MCF 10A (cell line): ENCODE measurements at regions not wholly inside any gene's neighbourhood (a gene's known extent, or its start where the extent isn't known, plus 50 kb on each side); places are given as distances from the start of the nearest gene placed in this dataset.

ENCODE experiments used
- BruUV-seq: library from RNA; stranded (reverse); fragments of 400-500 nt; replicated peaks from 2 replicates; lab custom pipeline; 2021; lab: Mats Ljungman, UMichigan
- CTCF ChIA-PET: fragments of 300-600 bp; sonication (Branson Sonifier 250); formaldehyde crosslinking; extraction: SDS; loops from one replicate; lab custom pipeline; 2021; ENCODE audit warnings: antibody characterized with exemption, inconsistent platforms; lab: Yijun Ruan, JAX
- POLR2A ChIA-PET: fragments of 300-600, 350-650 bp; sonication (Branson Sonifier 250); formaldehyde crosslinking; extraction: SDS; loops from one replicate; lab custom pipeline; 2020; ENCODE audit warnings: antibody characterized with exemption, inconsistent platforms; lab: Yijun Ruan, JAX
- DNase-seq: peaks from one replicate; pipeline ENCODE4 v3.0.0-alpha.2; 2018; ENCODE audit not compliant: unreplicated experiment
- H3K27ac Mint-ChIP-seq: one replicate; pipeline ENCODE4 v1.8.0; 2022; ENCODE audit warnings: mild to moderate bottlenecking, low read depth, mixed read lengths; ENCODE audit not compliant: unreplicated experiment
- H3K27me3 Mint-ChIP-seq: one replicate; pipeline ENCODE4 v1.8.0; 2022; ENCODE audit warnings: mixed read lengths; ENCODE audit not compliant: insufficient read depth, unreplicated experiment
- H3K36me3 Mint-ChIP-seq: one replicate; pipeline ENCODE4 v1.8.0; 2022; ENCODE audit warnings: mild to moderate bottlenecking, moderate library complexity, mixed read lengths; ENCODE audit not compliant: insufficient read depth, unreplicated experiment
- H3K4me1 Mint-ChIP-seq: one replicate; pipeline ENCODE4 v1.8.0; 2022; ENCODE audit warnings: mixed read lengths; ENCODE audit not compliant: insufficient read depth, unreplicated experiment
- H3K4me3 Mint-ChIP-seq: one replicate; pipeline ENCODE4 v1.8.0; 2022; ENCODE audit warnings: mild to moderate bottlenecking, moderate library complexity, mixed read lengths; ENCODE audit not compliant: unreplicated experiment
- H3K9me3 Mint-ChIP-seq: one replicate; pipeline ENCODE4 v1.8.0; 2022; ENCODE audit warnings: mixed read lengths; ENCODE audit not compliant: unreplicated experiment
- intact Hi-C: fragments of 100-400 bp; cut with micrococcal nuclease; formaldehyde crosslinking; loops from 2 replicates; pipeline ENCODE4 v1.14.1; 2022
- TF ChIP-seq, protein P1 (sequence below): fragments of 200-600 bp; IDR thresholded peaks from one replicate; pipeline ENCODE4 v1.8.0; 2022; ENCODE audit warnings: antibody characterized with exemption, mild to moderate bottlenecking; ENCODE audit not compliant: unreplicated experiment

- Mint-ChIP-seq H3K4me1 (no peaks in the 10 kb centered on the region), H3K27me3 (no peaks in the 10 kb centered on the region), H3K36me3 (no peaks in the 10 kb centered on the region), H3K4me3 (no peak overlapping the region), H3K27ac (no peak overlapping the region), H3K9me3 (no peaks in the 10 kb centered on the region)
- no TSS peak for BruUV-seq
- DNase-seq: no peak
- CTCF ChIA-PET: no interaction called here
- POLR2A ChIA-PET: no interaction called here
- intact Hi-C loops: no loop called here
- TF ChIP-seq, protein P1, sequence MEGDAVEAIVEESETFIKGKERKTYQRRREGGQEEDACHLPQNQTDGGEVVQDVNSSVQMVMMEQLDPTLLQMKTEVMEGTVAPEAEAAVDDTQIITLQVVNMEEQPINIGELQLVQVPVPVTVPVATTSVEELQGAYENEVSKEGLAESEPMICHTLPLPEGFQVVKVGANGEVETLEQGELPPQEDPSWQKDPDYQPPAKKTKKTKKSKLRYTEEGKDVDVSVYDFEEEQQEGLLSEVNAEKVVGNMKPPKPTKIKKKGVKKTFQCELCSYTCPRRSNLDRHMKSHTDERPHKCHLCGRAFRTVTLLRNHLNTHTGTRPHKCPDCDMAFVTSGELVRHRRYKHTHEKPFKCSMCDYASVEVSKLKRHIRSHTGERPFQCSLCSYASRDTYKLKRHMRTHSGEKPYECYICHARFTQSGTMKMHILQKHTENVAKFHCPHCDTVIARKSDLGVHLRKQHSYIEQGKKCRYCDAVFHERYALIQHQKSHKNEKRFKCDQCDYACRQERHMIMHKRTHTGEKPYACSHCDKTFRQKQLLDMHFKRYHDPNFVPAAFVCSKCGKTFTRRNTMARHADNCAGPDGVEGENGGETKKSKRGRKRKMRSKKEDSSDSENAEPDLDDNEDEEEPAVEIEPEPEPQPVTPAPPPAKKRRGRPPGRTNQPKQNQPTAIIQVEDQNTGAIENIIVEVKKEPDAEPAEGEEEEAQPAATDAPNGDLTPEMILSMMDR: no peak
These were observed 218.1 kb upstream of the SIX2 start for GRCh38 chr2:45227347-45227746.

GRCh38 chr2:45224993-45225380 lies 215.7 kb upstream of the SIX2 start:
- no TSS peak for BruUV-seq
- DNase-seq: no peak
- POLR2A ChIA-PET: interaction anchor here (1.0 kb wide), 1 partner anchor 13 kb away, joined by 6 read pairs; no protein-coding TSS in a partner anchor
- no peaks in the 10 kb centered on the region for H3K27me3 Mint-ChIP-seq
- no peaks in the 10 kb centered on the region for H3K4me1 Mint-ChIP-seq
- H3K9me3 Mint-ChIP-seq: no peaks in the 10 kb centered on the region
- no peaks in the 10 kb centered on the region for H3K36me3 Mint-ChIP-seq
- TF ChIP-seq, protein P1: no peak
- no peak overlapping the region for H3K4me3 Mint-ChIP-seq
- intact Hi-C loops: no loop called here
- no peak overlapping the region for H3K27ac Mint-ChIP-seq
- CTCF ChIA-PET: interaction anchor here (0.9 kb wide), 1 partner anchor 244 kb away, joined by 4 read pairs; no protein-coding TSS in a partner anchor

DNA sequence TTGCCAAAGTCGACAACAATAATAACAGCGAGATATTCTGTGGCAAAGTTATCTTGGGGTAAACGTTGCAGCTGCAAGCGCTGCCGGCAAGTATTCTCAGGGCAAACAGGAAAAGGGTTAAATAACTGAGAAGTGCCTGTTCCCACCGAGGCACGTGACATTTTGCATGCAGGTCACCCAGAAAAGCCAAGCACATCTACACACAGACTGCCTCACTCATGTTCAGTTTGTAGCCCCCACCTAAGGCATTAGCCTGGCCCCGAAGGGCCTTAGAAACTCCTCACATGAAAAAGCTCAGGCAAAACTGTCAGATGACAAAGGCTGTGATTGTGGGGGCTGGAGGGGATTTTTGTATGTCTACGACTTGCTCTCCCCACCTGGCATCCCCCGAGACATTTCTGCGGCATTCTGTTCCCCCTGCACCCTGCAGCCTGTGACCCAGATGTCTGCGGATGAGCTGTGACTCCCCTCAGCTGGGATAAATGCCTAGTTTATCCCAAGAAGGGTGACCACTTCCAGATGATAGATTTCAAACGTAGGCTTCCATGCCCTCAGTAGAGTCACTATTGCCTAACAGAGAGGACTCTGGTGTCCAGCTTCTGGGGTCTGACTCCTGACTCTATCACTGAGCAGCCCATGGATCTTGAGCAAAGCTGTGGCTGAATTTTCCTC lies 215.2 kb upstream of the SIX2 start:
- intact Hi-C loops: no loop called here
- no peak overlapping the region for H3K4me3 Mint-ChIP-seq
- DNase-seq: no peak
- no peaks in the 10 kb centered on the region for H3K36me3 Mint-ChIP-seq
- POLR2A ChIA-PET: interaction anchor here (1.0 kb wide), 1 partner anchor 14 kb away, joined by 6 read pairs; no protein-coding TSS in a partner anchor
- BruUV-seq: no TSS peak
- no peaks in the 10 kb centered on the region for H3K27me3 Mint-ChIP-seq
- H3K27ac Mint-ChIP-seq: no peak overlapping the region
- TF ChIP-seq, protein P1: no peak
- no peaks in the 10 kb centered on the region for H3K9me3 Mint-ChIP-seq
- CTCF ChIA-PET: interaction anchor here (0.9 kb wide), 1 partner anchor 243 kb away, joined by 4 read pairs; no protein-coding TSS in a partner anchor
- no peaks in the 10 kb centered on the region for H3K4me1 Mint-ChIP-seq

DNA sequence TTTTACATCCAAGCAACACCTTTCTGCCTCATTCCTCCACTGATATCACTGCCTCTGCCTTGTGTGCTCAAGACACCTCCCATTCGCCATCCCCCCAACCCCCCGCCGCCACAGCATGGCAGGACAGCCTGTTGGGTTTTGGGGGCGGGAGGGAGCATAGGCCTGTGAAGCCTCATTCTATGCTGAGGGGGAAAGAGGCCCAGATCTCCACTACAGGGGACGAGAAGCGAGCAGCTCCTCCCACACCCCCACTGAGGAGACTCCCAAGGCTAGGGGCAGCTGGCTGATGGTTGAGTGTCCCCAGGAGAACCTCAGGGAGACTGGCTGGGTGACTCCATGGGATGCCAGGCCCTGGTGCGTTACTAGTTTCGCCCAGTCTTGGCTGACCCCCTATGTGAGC lies 214.3 kb upstream of the SIX2 start:
- no peak overlapping the region for H3K27ac Mint-ChIP-seq
- no peaks in the 10 kb centered on the region for H3K36me3 Mint-ChIP-seq
- H3K27me3 Mint-ChIP-seq: no peaks in the 10 kb centered on the region
- intact Hi-C loops: no loop called here
- no peaks in the 10 kb centered on the region for H3K9me3 Mint-ChIP-seq
- H3K4me1 Mint-ChIP-seq: no peaks in the 10 kb centered on the region
- CTCF ChIA-PET: no interaction called here
- POLR2A ChIA-PET: no interaction called here
- no peak overlapping the region for H3K4me3 Mint-ChIP-seq
- no peak for DNase-seq
- BruUV-seq: no TSS peak
- TF ChIP-seq, protein P1: no peak
